ENCODE measurements at regions not wholly inside any gene's neighbourhood (a gene's known extent, or its start where the extent isn't known, plus 50 kb on each side); places are given as distances from the start of the nearest gene placed in this dataset.
A peak's percentile ranks its signal among the peaks of the same experiment; 100 is the strongest.

DNA sequence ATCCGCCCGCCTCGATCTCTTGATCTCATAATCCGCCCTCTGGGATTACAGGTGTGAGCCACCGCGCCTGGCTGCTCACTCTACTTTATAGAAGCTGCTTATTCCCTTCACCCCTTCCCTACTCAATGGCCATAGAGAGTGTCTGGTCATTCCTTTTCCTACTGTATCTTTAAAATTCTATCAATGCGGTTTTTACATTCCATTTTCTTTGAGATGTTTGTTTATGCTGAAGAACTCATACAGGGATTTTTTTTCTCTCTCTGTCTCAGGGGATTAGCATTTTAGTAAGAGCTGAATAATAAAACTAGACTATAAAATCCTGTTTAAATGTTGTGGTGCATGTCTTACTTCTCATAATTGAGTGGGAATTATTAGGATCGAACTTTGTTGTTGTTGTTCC is 218.6 kb upstream of the FOXN3 start:
- Mint-ChIP-seq H3K9me3 (peaks cover 0 to 2% (median 0%) of the 10 kb centered on the region in 7 donors), H3K36me3 (no peaks in the 10 kb centered on the region), H3K27me3 (no peaks in the 10 kb centered on the region), H3K4me1 (peaks cover 31 to 53% (median 40%) of the 10 kb centered on the region in 4 donors), H3K4me3 (no peak overlapping the region), H3K27ac (no peak overlapping the region)
- Histone ChIP-seq H3K27ac (ENCODE audit: insufficient read depth, low read length, poor library complexity, severe bottlenecking) (no peak overlapping the region), H3K4me3 (ENCODE audit: low read depth, low read length) (no peak overlapping the region), H3K4me1 (ENCODE audit: control insufficient read depth, insufficient read depth, low read length, poor library complexity, severe bottlenecking) (peaks cover 22% of the 10 kb centered on the region), H3K27me3 (ENCODE audit: control insufficient read depth, insufficient read depth, low read length) (no peaks in the 10 kb centered on the region), H3K9me3 (ENCODE audit: control insufficient read depth in 2 of 2, low read length in 2 of 2) (no peaks in the 10 kb centered on the region), H3K36me3 (ENCODE audit: control insufficient read depth, insufficient read depth, low read length) (no peaks in the 10 kb centered on the region)
- DNase-seq (no peak), ATAC-seq (ENCODE audit: low read depth in 2 of 2) (no peak)

DNA sequence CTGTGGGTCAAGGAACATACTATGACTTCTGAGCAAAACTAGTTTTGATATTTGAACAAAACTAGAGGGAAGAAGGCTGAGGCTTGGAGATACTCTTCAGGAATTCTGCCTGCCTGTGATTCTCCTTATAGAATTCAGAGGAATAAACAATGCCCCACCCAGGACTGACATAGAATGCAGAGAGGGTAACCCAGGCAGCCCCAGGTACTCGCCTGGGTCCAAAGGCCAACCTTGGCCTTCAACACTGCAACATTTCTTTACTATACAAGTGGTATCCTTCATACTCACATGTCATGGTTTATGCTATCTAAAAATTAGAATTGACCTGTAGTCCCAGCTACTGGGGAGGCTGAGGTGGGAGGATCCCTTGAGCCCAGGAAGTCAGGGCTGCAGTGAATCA is 217.0 kb upstream of the FOXN3 start:
- peaks cover 15% of the 10 kb centered on the region for H3K4me1 ChIP-seq (ENCODE audit: control insufficient read depth, insufficient read depth, low read length, poor library complexity, severe bottlenecking)
- DNase-seq (no peak), ATAC-seq (ENCODE audit: low read depth in 2 of 2) (no peak)
- no peak overlapping the region for H3K4me3 ChIP-seq (ENCODE audit: low read depth, low read length)
- H3K27ac Mint-ChIP-seq = no peak overlapping the region
- H3K4me1 Mint-ChIP-seq = peaks cover 31 to 54% (median 34%) of the 10 kb centered on the region in 4 donors
- H3K9me3 ChIP-seq (ENCODE audit: control insufficient read depth in 2 of 2, low read length in 2 of 2) = no peaks in the 10 kb centered on the region
- no peak overlapping the region for H3K27ac ChIP-seq (ENCODE audit: insufficient read depth, low read length, poor library complexity, severe bottlenecking)
- H3K27me3 Mint-ChIP-seq = no peaks in the 10 kb centered on the region
- no peaks in the 10 kb centered on the region for H3K36me3 Mint-ChIP-seq
- no peaks in the 10 kb centered on the region for H3K27me3 ChIP-seq (ENCODE audit: control insufficient read depth, insufficient read depth, low read length)
- H3K36me3 ChIP-seq (ENCODE audit: control insufficient read depth, insufficient read depth, low read length) = no peaks in the 10 kb centered on the region
- H3K4me3 Mint-ChIP-seq = no peak overlapping the region
- H3K9me3 Mint-ChIP-seq = peaks cover 0 to 2% (median 0%) of the 10 kb centered on the region in 7 donors

DNA sequence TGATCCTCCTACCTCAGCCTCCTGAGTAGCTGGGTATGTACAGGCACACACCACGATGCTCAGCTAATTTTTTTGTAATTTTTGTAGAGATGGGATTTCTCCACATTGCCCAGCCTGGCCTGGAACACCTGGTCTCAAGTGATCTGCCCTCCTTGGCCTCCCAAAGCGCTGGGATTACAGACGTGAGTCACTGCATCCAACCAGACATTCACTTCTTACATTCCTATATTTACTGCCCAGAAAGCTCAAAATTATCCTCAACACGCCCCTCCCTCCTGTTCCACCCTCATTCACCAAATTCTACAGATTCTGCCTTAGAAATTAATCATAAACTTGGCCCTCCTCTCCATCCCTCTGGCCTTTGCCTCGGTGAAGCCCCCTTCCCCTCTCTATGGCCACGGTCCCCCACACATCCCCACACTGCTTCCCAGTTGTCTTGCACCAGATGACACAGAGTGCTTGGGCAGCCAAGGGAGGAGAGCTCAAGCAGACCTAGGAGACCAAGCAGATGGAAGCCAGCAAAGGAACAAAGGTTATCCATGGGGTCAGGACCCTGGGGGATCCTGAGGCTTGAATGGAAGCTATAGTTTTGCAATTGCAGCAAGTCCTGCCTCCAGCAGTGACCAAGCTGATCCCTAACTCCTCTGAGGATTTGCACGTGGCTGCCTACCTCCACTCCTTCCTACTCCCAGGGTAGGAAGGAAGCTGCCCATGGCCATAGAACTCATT is 213.2 kb upstream of the FOXN3 start:
- H3K36me3 ChIP-seq (ENCODE audit: control insufficient read depth, insufficient read depth, low read length) = no peaks in the 10 kb centered on the region
- no peak overlapping the region for H3K4me3 ChIP-seq (ENCODE audit: low read depth, low read length)
- no peaks in the 10 kb centered on the region for H3K36me3 Mint-ChIP-seq
- H3K9me3 Mint-ChIP-seq = peaks cover 0 to 4% (median 0%) of the 10 kb centered on the region in 7 donors
- H3K9me3 ChIP-seq (ENCODE audit: control insufficient read depth in 2 of 2, low read length in 2 of 2) = no peaks in the 10 kb centered on the region
- no peak overlapping the region for H3K27ac ChIP-seq (ENCODE audit: insufficient read depth, low read length, poor library complexity, severe bottlenecking)
- H3K27me3 ChIP-seq (ENCODE audit: control insufficient read depth, insufficient read depth, low read length) = no peaks in the 10 kb centered on the region
- H3K4me1 ChIP-seq (ENCODE audit: control insufficient read depth, insufficient read depth, low read length, poor library complexity, severe bottlenecking) = peaks cover 24% of the 10 kb centered on the region
- H3K27ac Mint-ChIP-seq = peak overlapping the region; percentile 27 to 74 (median 64)
- H3K27me3 Mint-ChIP-seq = no peaks in the 10 kb centered on the region
- DNase-seq = no peak
- peaks cover 32 to 64% (median 40%) of the 10 kb centered on the region in 4 donors for H3K4me1 Mint-ChIP-seq
- H3K4me3 Mint-ChIP-seq = peak overlapping the region in 1 of 4 donors; percentile 58
- no peak for ATAC-seq (ENCODE audit: low read depth in 2 of 2)

DNA sequence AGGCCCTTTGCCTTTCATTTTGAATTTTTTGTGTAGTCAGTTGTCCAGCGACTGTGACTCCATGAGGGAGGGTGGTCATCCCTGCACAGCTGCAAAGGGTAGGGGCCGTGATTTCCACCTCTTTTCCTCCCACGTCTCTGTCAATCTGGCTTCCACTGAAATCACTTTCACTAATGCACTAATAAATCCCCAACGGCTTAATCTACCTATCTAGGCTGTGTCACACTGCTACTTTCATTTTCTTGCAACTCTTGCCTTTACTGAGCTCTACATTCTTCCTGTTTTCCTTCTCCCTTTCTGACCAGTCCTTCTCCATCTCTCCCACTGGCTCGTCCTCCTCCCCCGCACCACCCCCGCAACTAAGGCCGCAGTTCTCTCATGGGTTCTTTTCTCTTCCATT is 212.3 kb upstream of the FOXN3 start:
- Mint-ChIP-seq H3K27me3 (no peaks in the 10 kb centered on the region), H3K4me1 (peaks cover 32 to 65% (median 43%) of the 10 kb centered on the region in 4 donors), H3K9me3 (peaks cover 0 to 4% (median 0%) of the 10 kb centered on the region in 7 donors), H3K27ac (peak overlapping the region; percentile 64 to 97 (median 73)), H3K4me3 (peak overlapping the region in 1 of 4 donors; percentile 58), H3K36me3 (no peaks in the 10 kb centered on the region)
- ATAC-seq (ENCODE audit: low read depth in 2 of 2) (no peak), DNase-seq (peak in 1 of 3 donors; percentile 33)
- Histone ChIP-seq H3K27ac (ENCODE audit: insufficient read depth, low read length, poor library complexity, severe bottlenecking) (no peak overlapping the region), H3K9me3 (ENCODE audit: control insufficient read depth in 2 of 2, low read length in 2 of 2) (no peaks in the 10 kb centered on the region), H3K27me3 (ENCODE audit: control insufficient read depth, insufficient read depth, low read length) (no peaks in the 10 kb centered on the region), H3K36me3 (ENCODE audit: control insufficient read depth, insufficient read depth, low read length) (no peaks in the 10 kb centered on the region), H3K4me1 (ENCODE audit: control insufficient read depth, insufficient read depth, low read length, poor library complexity, severe bottlenecking) (peaks cover 24% of the 10 kb centered on the region), H3K4me3 (ENCODE audit: low read depth, low read length) (peak overlapping the region; percentile 46)

DNA sequence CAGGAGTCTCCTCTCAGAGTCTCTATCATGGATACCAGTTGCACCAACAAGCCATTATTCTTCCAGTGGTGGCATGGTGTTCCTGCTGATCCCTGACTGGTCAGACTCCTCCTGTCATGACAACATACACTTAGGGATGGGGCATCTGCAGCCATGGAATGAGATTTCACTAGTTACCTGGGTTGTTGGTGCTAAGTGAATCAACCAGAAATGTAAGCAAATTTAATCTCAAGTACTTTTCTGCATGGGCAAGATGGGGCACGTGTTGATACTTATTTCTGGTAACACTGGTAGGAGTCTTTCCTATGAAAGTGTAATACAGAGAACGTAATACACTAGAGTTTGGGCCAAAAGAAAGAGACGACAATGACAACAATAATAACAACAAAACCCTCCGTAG is 211.5 kb upstream of the FOXN3 start:
- no peak for ATAC-seq (ENCODE audit: low read depth in 2 of 2)
- DNase-seq = no peak

DNA sequence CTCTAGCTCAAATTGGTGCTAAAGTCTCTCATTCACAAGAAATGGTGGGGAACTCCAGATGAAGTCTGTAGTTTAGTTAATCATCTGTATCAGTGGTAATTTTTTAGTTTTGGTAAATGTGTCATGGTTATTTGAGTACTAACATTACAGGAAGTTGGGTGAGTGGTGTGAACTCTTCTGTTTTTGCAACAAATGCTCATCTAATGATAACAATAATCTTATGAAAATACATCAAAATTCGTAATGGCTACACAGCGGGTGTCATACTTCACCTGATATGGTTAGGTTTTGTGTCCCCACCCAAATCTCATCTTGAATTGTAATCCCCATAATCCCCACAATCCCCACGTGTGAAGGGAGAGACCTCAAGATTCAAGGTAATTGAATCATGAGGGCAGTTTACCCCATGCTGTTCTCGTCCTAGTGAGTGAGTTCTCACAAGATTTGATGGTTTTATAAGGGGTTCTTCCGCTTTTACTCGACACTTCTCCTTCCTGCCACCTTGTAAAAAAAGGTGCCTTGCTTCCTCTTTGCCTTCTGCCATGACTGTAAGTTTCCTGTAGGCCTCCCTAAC is 209.3 kb upstream of the FOXN3 start:
- no peaks in the 10 kb centered on the region for H3K36me3 ChIP-seq (ENCODE audit: control insufficient read depth, insufficient read depth, low read length)
- DNase-seq (no peak), ATAC-seq (ENCODE audit: low read depth in 2 of 2) (peak; percentile 39 to 40)
- no peaks in the 10 kb centered on the region for H3K27me3 ChIP-seq (ENCODE audit: control insufficient read depth, insufficient read depth, low read length)
- Mint-ChIP-seq H3K4me1 (peaks cover 32 to 70% (median 43%) of the 10 kb centered on the region in 4 donors), H3K4me3 (peak overlapping the region in 3 of 4 donors; percentile 5 to 75 (median 35)), H3K36me3 (no peaks in the 10 kb centered on the region), H3K9me3 (peaks cover 0 to 4% (median 0%) of the 10 kb centered on the region in 7 donors), H3K27ac (peak overlapping the region; percentile 72 to 91 (median 73)), H3K27me3 (no peaks in the 10 kb centered on the region)
- H3K9me3 ChIP-seq (ENCODE audit: control insufficient read depth in 2 of 2, low read length in 2 of 2) = no peaks in the 10 kb centered on the region
- H3K4me1 ChIP-seq (ENCODE audit: control insufficient read depth, insufficient read depth, low read length, poor library complexity, severe bottlenecking) = peaks cover 32% of the 10 kb centered on the region
- H3K4me3 ChIP-seq (ENCODE audit: low read depth, low read length) = no peak overlapping the region
- peak overlapping the region; percentile 17 for H3K27ac ChIP-seq (ENCODE audit: insufficient read depth, low read length, poor library complexity, severe bottlenecking)

More for the DNA sequence above, 211.5 kb upstream of the FOXN3 start:
- H3K4me3 ChIP-seq (ENCODE audit: low read depth, low read length) = no peak overlapping the region
- H3K27me3 Mint-ChIP-seq = no peaks in the 10 kb centered on the region
- H3K36me3 ChIP-seq (ENCODE audit: control insufficient read depth, insufficient read depth, low read length) = no peaks in the 10 kb centered on the region
- H3K36me3 Mint-ChIP-seq = no peaks in the 10 kb centered on the region
- peaks cover 0 to 4% (median 0%) of the 10 kb centered on the region in 7 donors for H3K9me3 Mint-ChIP-seq
- no peaks in the 10 kb centered on the region for H3K9me3 ChIP-seq (ENCODE audit: control insufficient read depth in 2 of 2, low read length in 2 of 2)
- H3K27ac ChIP-seq (ENCODE audit: insufficient read depth, low read length, poor library complexity, severe bottlenecking) = no peak overlapping the region
- H3K4me1 Mint-ChIP-seq = peaks cover 32 to 65% (median 43%) of the 10 kb centered on the region in 4 donors
- H3K4me3 Mint-ChIP-seq = no peak overlapping the region
- peaks cover 24% of the 10 kb centered on the region for H3K4me1 ChIP-seq (ENCODE audit: control insufficient read depth, insufficient read depth, low read length, poor library complexity, severe bottlenecking)
- H3K27ac Mint-ChIP-seq = peak overlapping the region in 2 of 3 donors; percentile 64 to 73
- H3K27me3 ChIP-seq (ENCODE audit: control insufficient read depth, insufficient read depth, low read length) = no peaks in the 10 kb centered on the region

DNA sequence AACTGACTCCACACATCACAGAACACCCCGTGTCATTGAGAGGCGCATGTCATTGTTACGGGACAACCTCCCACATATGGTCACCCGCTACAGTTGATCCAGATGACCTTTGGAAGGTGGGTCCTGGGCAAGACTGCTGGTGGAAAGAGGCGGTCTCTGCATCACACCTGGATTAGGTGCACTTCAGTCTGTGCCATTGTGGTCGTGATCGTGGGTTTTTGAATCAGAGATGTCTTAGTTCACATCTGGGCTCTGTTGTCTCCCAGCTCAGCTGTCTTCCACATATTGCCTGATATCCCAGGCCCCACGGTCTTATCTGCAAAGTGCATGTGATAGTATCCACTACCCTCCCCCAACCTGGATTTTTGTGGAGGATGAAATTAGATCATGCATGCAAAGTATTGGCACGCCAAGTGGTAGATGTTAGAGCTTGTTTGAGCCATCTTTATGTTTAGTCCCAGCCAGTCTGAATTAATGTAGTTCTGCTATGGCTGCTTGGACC is 208.7 kb upstream of the FOXN3 start:
- ATAC-seq (ENCODE audit: low read depth in 2 of 2) = no peak
- DNase-seq = no peak
- peak overlapping the region in 2 of 3 donors; percentile 72 to 91 for H3K27ac Mint-ChIP-seq

More for the DNA sequence above, 208.7 kb upstream of the FOXN3 start:
- Mint-ChIP-seq H3K4me3 (peak overlapping the region in 1 of 4 donors; percentile 75), H3K27me3 (no peaks in the 10 kb centered on the region), H3K36me3 (no peaks in the 10 kb centered on the region), H3K4me1 (peaks cover 32 to 70% (median 42%) of the 10 kb centered on the region in 4 donors), H3K9me3 (peaks cover 0 to 4% (median 0%) of the 10 kb centered on the region in 7 donors)
- Histone ChIP-seq H3K27ac (ENCODE audit: insufficient read depth, low read length, poor library complexity, severe bottlenecking) (no peak overlapping the region), H3K27me3 (ENCODE audit: control insufficient read depth, insufficient read depth, low read length) (no peaks in the 10 kb centered on the region), H3K4me3 (ENCODE audit: low read depth, low read length) (no peak overlapping the region), H3K9me3 (ENCODE audit: control insufficient read depth in 2 of 2, low read length in 2 of 2) (no peaks in the 10 kb centered on the region), H3K36me3 (ENCODE audit: control insufficient read depth, insufficient read depth, low read length) (no peaks in the 10 kb centered on the region), H3K4me1 (ENCODE audit: control insufficient read depth, insufficient read depth, low read length, poor library complexity, severe bottlenecking) (peaks cover 38% of the 10 kb centered on the region)
